ENCODE measurements at regions not wholly inside any gene's neighbourhood (a gene's known extent, or its start where the extent isn't known, plus 50 kb on each side); places are given as distances from the start of the nearest gene placed in this dataset.

- no peak for DNase-seq (ENCODE audit: low spot score)
- WGBS, result 78% methylated on average over 4 of the region's 4 CpGs
- H3K27ac ChIP-seq, result no peak overlapping the region
- no peaks in the 10 kb centered on the region for H3K9me3 ChIP-seq
- H3K27me3 ChIP-seq (replicated peaks; ENCODE audit: insufficient read depth), result no peaks in the 10 kb centered on the region
- H3K4me1 ChIP-seq (replicated peaks), result no peaks in the 10 kb centered on the region
- H3K36me3 ChIP-seq, result no peaks in the 10 kb centered on the region
- H3K4me3 ChIP-seq, result no peak overlapping the region
- no peak for TF ChIP-seq POLR2AphosphoS5 (IDR thresholded peaks at IDR 0.05)
- intact Hi-C loops (cut with DNase I), result no loop called here
Measured at GRCh38 chr4:153075836-153076518, 128.3 kb upstream of the TRIM2 start.

DNA sequence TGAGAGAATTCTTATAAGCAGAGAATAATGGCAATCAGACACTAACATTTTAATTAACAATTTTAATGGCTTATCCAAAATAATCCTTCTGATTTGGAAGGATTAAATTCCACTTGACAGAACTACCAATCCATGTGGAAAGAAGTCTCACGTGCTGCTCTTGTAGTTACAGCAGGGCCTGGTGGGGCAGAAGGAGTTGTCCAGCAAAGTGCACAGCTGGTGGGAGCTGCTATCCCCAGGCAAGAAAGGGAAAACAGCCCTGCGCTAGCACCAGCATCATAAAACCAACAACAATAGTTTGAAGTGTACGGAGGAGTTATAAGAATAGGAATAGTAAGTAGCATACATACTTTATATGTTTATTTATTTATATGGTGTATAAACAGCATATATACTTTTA is 127.4 kb upstream of the TRIM2 start:
- Histone ChIP-seq H3K9me3 (no peaks in the 10 kb centered on the region), H3K4me1 (replicated peaks) (no peaks in the 10 kb centered on the region), H3K27ac (no peak overlapping the region), H3K36me3 (no peaks in the 10 kb centered on the region), H3K4me3 (no peak overlapping the region), H3K27me3 (replicated peaks; ENCODE audit: insufficient read depth) (no peaks in the 10 kb centered on the region)
- DNase-seq (ENCODE audit: low spot score), result no peak
- intact Hi-C loops (cut with DNase I), result no loop called here
- WGBS, result 86% methylated on average over 3 of the region's 3 CpGs
- TF ChIP-seq POLR2AphosphoS5 (IDR thresholded peaks at IDR 0.05), result no peak
- no peak for TF ChIP-seq CTCF (IDR thresholded peaks at IDR 0.05)
- no peak for TF ChIP-seq POLR2A (IDR thresholded peaks at IDR 0.05)

DNA sequence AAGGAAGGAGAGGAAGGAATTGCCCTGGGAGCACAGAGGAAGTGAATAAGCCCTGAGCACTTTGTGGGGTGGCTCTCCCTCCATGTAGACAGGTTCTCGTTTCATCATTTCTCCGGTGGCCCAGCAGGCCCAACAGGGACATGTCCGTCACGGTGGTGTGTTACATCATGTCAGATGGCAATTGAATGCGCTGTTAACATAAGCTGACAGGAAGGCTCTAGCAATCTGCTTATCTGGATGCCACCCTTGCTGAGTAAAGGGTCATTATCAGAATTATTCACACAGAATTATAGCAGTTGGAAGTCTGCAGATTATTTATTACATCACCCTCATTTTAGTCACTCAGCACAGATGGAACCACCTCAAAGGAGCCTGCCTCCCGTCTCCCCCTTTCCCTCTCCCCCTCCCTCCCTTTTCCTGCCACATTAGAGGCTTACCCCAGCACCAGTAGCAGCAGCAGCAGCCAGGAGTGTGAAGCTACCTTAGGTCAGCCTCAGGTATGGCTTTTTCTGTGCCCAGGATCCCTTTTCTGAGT is 124.3 kb upstream of the TRIM2 start:
- intact Hi-C loops (cut with DNase I), result no loop called here
- WGBS, result 89% methylated on average over 6 of the region's 6 CpGs
- no peaks in the 10 kb centered on the region for H3K27me3 ChIP-seq (replicated peaks; ENCODE audit: insufficient read depth)
- H3K36me3 ChIP-seq, result no peaks in the 10 kb centered on the region
- TF ChIP-seq POLR2A (IDR thresholded peaks at IDR 0.05) (no peak), POLR2AphosphoS5 (IDR thresholded peaks at IDR 0.05) (no peak), CTCF (IDR thresholded peaks at IDR 0.05) (no peak)
- H3K27ac ChIP-seq, result no peak overlapping the region
- no peak overlapping the region for H3K4me3 ChIP-seq
- H3K9me3 ChIP-seq, result no peaks in the 10 kb centered on the region
- H3K4me1 ChIP-seq (replicated peaks), result no peaks in the 10 kb centered on the region
- no peak for DNase-seq (ENCODE audit: low spot score)

DNA sequence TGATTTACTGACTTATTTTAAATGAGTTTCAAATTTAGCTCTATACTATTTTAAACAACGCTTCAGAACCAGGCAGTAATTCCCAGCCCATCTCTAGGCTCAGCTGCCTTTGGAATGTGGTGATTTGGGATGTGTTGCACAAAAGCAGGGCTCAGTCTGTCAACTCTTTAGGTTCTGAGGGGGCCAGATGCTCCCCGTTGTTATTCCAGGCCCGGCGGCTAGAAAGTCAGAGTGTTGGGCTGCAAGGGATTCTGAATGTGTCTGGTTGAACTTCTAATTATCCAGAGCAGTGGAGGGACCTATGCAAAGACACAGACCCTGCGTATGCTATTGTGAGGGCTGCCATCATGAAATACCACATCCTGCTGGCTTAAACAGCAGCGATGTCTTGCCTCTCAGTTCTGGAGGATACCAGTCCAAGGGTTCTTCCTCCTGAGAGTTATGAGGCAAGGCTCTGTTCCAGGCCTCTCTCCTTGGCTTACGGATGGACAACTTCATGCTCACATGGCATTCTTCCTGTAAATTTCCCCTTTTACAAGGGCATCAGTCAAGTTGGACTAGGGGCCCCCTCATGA is 123.2 kb upstream of the TRIM2 start:
- no peak for DNase-seq (ENCODE audit: low spot score)
- H3K27ac ChIP-seq, result no peak overlapping the region
- H3K9me3 ChIP-seq, result no peaks in the 10 kb centered on the region
- no peaks in the 10 kb centered on the region for H3K4me1 ChIP-seq (replicated peaks)
- H3K4me3 ChIP-seq, result no peak overlapping the region
- intact Hi-C loops (cut with DNase I), result no loop called here
- no peaks in the 10 kb centered on the region for H3K36me3 ChIP-seq
- H3K27me3 ChIP-seq (replicated peaks; ENCODE audit: insufficient read depth), result no peaks in the 10 kb centered on the region
- 87% methylated on average over 7 of the region's 7 CpGs for WGBS
- TF ChIP-seq POLR2A (IDR thresholded peaks at IDR 0.05), result no peak
- TF ChIP-seq CTCF (IDR thresholded peaks at IDR 0.05), result no peak
- TF ChIP-seq POLR2AphosphoS5 (IDR thresholded peaks at IDR 0.05), result no peak

- Histone ChIP-seq H3K9me3 (no peaks in the 10 kb centered on the region), H3K4me3 (no peak overlapping the region), H3K36me3 (no peaks in the 10 kb centered on the region), H3K27me3 (replicated peaks; ENCODE audit: insufficient read depth) (no peaks in the 10 kb centered on the region), H3K27ac (no peak overlapping the region), H3K4me1 (replicated peaks) (no peaks in the 10 kb centered on the region)
- 78% methylated on average over 4 of the region's 4 CpGs for WGBS
- no peak for DNase-seq (ENCODE audit: low spot score)
- intact Hi-C loops (cut with DNase I), result no loop called here
- TF ChIP-seq CTCF (IDR thresholded peaks at IDR 0.05) (no peak), POLR2AphosphoS5 (IDR thresholded peaks at IDR 0.05) (no peak), POLR2A (IDR thresholded peaks at IDR 0.05) (no peak)
Measured at GRCh38 chr4:153081693-153082092, 122.5 kb upstream of the TRIM2 start.
